Large intestine (tissue), 3 donors: ENCODE measurements at regions not wholly inside any gene's neighbourhood (a gene's known extent, or its start where the extent isn't known, plus 50 kb on each side); places are given as distances from the start of the nearest gene placed in this dataset.

Source experiments
- DNase-seq, 2 donors: peaks; one replicate each; pipeline versions ENCODE4 v3.0.0 to v3.0.0-alpha.2; 2013
- H3K27ac ChIP-seq: one replicate; pipeline ENCODE4 v1.5.1; 2013; ENCODE audit warnings: low read length
- H3K27me3 ChIP-seq: 2 replicates; pipeline ENCODE4 v1.6.1; 2013; ENCODE audit warnings: low read length; ENCODE audit not compliant: control insufficient read depth, insufficient read depth
- H3K36me3 ChIP-seq: 2 replicates; pipeline ENCODE4 v1.6.1; 2013; ENCODE audit warnings: low read length; ENCODE audit not compliant: control insufficient read depth, insufficient read depth
- H3K4me1 ChIP-seq: one replicate; pipeline ENCODE4 v1.6.1; 2013; ENCODE audit warnings: low read length; ENCODE audit not compliant: control insufficient read depth, insufficient read depth
- H3K4me3 ChIP-seq: one replicate; pipeline ENCODE4 v1.5.1; 2013; ENCODE audit warnings: low read length
- H3K9me3 ChIP-seq: one replicate; pipeline ENCODE4 v1.6.1; 2013; ENCODE audit warnings: mild to moderate bottlenecking, low read depth, low read length, moderate library complexity; ENCODE audit not compliant: control insufficient read depth
- WGBS: methylation state at CpG from one replicate; pipeline ENCODE4 v1.1.5; 2013; ENCODE audit warnings: low lambda C conversion rate; ENCODE audit not compliant: insufficient coverage; 5-methylcytosine and 5-hydroxymethylcytosine counted together

GRCh38 chr9:28764532-28764931 is 1191.3 kb upstream of the C9orf72 start:
- no peaks in the 10 kb centered on the region for H3K27me3 ChIP-seq
- H3K4me3 ChIP-seq = no peak overlapping the region
- no peaks in the 10 kb centered on the region for H3K9me3 ChIP-seq
- no peaks in the 10 kb centered on the region for H3K36me3 ChIP-seq
- no peaks in the 10 kb centered on the region for H3K4me1 ChIP-seq
- WGBS = 100% methylated on average over 1 of the region's 1 CpG
- no peak overlapping the region for H3K27ac ChIP-seq
- DNase-seq = no peak

DNA sequence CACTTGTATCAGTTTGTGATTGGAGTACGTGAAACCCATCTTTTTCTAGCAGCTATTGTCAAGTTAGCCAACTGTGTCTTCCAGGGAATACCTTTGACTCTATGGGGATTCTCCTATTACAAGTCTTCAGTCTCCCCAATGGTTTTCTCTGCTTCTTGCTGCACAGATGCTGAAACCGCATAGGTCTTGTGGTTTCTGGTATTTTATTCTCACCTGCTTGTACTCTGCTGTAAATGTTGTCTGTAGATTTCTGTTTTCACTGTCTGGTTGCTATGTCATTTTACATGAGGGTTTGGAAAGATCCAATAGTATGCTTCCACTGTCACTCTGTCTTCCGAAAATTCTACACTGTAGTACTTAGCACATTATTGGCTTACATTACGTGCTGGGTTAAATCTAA is 1196.9 kb upstream of the C9orf72 start:
- Histone ChIP-seq H3K4me3 (no peak overlapping the region), H3K36me3 (no peaks in the 10 kb centered on the region), H3K27ac (no peak overlapping the region), H3K4me1 (no peaks in the 10 kb centered on the region), H3K27me3 (no peaks in the 10 kb centered on the region), H3K9me3 (no peaks in the 10 kb centered on the region)
- DNase-seq = no peak
- 100% methylated on average over 1 of the region's 4 CpGs for WGBS

DNA sequence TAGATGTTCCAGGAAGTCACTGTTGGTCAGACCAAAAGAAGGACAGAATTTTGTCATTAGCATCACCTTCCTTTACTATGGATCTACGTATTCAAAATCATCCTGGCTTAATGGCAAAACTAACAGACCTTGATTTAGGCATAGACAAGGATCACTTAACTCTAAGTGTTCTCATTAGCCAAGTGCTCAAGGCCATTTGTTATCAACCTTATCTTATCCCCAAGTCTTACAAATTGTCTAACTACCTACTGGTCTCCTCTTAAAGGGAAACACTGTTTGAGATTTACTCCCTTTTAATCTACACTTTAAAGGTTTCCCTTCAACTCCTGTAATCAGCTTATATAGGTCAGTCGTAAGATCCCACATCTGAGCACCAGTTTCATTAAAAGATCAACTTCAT is 1197.5 kb upstream of the C9orf72 start:
- Histone ChIP-seq H3K36me3 (no peaks in the 10 kb centered on the region), H3K4me1 (no peaks in the 10 kb centered on the region), H3K4me3 (no peak overlapping the region), H3K9me3 (no peaks in the 10 kb centered on the region), H3K27me3 (no peaks in the 10 kb centered on the region), H3K27ac (no peak overlapping the region)
- no peak for DNase-seq
- no CpG with 5 or more reads among the region's 2 CpGs for WGBS

GRCh38 chr9:28774433-28775235 is 1201.4 kb upstream of the C9orf72 start:
- no peak overlapping the region for H3K4me3 ChIP-seq
- 60% methylated on average over 3 of the region's 8 CpGs for WGBS
- H3K9me3 ChIP-seq = no peaks in the 10 kb centered on the region
- no peaks in the 10 kb centered on the region for H3K27me3 ChIP-seq
- H3K4me1 ChIP-seq = no peaks in the 10 kb centered on the region
- H3K36me3 ChIP-seq = no peaks in the 10 kb centered on the region
- no peak overlapping the region for H3K27ac ChIP-seq
- DNase-seq = peak in 1 of 2 donors; percentile 1

DNA sequence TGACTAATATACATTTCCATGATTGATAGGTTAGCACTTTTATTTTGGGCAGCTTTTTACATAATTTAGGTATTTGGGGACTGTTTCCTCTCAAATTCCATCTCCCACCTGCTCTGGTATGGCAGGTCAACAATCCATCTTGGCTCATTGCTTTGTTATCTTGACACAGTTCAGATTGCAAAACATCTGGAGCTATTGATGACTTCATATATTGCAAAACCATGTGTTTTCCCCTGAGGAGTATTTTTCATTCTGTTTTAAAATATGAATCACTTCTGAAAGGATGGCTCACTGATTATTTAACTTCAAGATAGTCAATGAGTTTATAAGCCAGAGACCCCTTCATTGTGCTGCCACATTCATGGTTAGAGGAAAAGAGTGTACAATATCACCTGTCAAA is 1206.0 kb upstream of the C9orf72 start:
- no peaks in the 10 kb centered on the region for H3K4me1 ChIP-seq
- no peak overlapping the region for H3K27ac ChIP-seq
- no peaks in the 10 kb centered on the region for H3K27me3 ChIP-seq
- DNase-seq = no peak
- H3K4me3 ChIP-seq = no peak overlapping the region
- no peaks in the 10 kb centered on the region for H3K9me3 ChIP-seq
- H3K36me3 ChIP-seq = no peaks in the 10 kb centered on the region

DNA sequence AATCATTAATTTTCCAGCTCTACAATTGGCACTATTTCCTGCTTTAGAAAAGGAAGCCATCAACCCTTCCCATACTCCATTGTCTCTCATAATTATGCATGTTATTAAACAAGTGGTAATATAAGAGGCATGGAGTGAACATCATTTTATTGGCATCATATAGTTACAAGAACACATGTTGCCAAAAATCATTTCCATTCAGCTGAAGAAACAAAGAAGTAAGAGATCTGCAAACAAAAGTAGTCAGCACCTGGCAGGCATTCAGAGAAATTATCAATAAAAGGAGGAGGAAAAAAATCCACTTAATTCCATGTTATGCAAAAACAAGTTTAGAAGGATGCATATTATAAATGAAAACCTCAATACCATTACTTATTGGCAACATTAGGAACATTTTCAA is 1208.2 kb upstream of the C9orf72 start:
- Histone ChIP-seq H3K36me3 (no peaks in the 10 kb centered on the region), H3K4me1 (no peaks in the 10 kb centered on the region), H3K4me3 (no peak overlapping the region), H3K27ac (no peak overlapping the region), H3K27me3 (no peaks in the 10 kb centered on the region), H3K9me3 (no peaks in the 10 kb centered on the region)
- no peak for DNase-seq

DNA sequence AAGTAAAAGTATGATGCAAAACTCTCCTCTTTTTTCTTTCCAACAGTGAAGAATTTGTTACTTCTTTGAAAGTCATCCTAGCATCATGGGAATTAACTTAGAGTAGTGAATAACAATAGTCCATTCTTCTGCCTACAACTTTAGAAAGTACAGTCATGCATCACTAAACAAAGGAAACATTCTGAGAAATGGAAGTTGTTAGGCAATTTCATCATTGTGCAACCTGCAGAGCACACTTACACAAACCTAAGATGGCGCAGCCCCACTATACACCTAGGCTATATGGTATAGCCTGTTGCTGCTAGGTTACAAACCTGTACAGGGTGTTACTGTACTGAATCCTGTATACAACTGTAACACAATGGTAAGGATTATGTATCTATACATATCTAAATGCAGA is 1209.3 kb upstream of the C9orf72 start:
- no peaks in the 10 kb centered on the region for H3K9me3 ChIP-seq
- no peaks in the 10 kb centered on the region for H3K36me3 ChIP-seq
- no peaks in the 10 kb centered on the region for H3K27me3 ChIP-seq
- no peak for DNase-seq
- WGBS = no CpG with 5 or more reads among the region's 1 CpG
- no peaks in the 10 kb centered on the region for H3K4me1 ChIP-seq
- H3K4me3 ChIP-seq = no peak overlapping the region
- H3K27ac ChIP-seq = no peak overlapping the region

- Histone ChIP-seq H3K4me1 (no peaks in the 10 kb centered on the region), H3K27ac (no peak overlapping the region), H3K36me3 (no peaks in the 10 kb centered on the region), H3K9me3 (no peaks in the 10 kb centered on the region), H3K27me3 (no peaks in the 10 kb centered on the region), H3K4me3 (no peak overlapping the region)
- no peak for DNase-seq
Measured at GRCh38 chr9:28792716-28793115, 1219.4 kb upstream of the C9orf72 start.

GRCh38 chr9:28799876-28800275 is 1226.6 kb upstream of the C9orf72 start:
- no peak for DNase-seq
- Histone ChIP-seq H3K27me3 (no peaks in the 10 kb centered on the region), H3K9me3 (no peaks in the 10 kb centered on the region), H3K36me3 (no peaks in the 10 kb centered on the region), H3K4me3 (no peak overlapping the region), H3K4me1 (no peaks in the 10 kb centered on the region), H3K27ac (no peak overlapping the region)
- 100% methylated on average over 2 of the region's 3 CpGs for WGBS

DNA sequence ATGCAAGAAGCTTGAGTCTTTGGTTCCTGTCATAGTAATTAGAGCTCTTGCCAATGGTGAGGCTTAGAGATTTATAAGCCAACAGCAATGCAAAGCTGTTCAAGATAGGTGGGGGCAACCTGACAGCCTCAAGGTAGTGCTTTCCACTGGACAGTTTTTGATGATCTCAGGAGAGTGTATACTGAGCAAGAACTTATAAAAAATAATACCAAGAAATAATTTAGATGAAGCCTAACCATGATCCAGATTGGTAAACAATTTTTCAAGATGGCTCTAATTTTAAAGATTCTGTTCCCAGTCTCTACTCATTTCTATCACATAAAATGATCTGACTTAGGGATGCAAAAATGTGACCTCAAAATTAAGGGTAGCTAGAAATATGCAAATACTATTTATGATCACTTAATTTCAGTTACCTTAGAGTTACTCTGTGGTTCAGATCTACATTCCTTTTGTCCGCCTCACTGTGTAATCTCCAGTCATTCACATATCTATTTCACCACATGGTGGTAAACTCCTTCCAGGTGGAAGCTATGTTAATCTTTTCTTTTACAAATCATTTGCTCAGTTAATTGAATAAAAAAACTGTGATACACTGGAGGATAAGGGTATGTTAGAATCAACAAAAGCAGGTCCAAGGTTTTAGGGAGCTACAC is 1228.0 kb upstream of the C9orf72 start:
- H3K27me3 ChIP-seq = no peaks in the 10 kb centered on the region
- no peak overlapping the region for H3K4me3 ChIP-seq
- DNase-seq = no peak
- no peak overlapping the region for H3K27ac ChIP-seq
- no peaks in the 10 kb centered on the region for H3K4me1 ChIP-seq
- no peaks in the 10 kb centered on the region for H3K9me3 ChIP-seq
- 100% methylated on average over 1 of the region's 1 CpG for WGBS
- no peaks in the 10 kb centered on the region for H3K36me3 ChIP-seq

DNA sequence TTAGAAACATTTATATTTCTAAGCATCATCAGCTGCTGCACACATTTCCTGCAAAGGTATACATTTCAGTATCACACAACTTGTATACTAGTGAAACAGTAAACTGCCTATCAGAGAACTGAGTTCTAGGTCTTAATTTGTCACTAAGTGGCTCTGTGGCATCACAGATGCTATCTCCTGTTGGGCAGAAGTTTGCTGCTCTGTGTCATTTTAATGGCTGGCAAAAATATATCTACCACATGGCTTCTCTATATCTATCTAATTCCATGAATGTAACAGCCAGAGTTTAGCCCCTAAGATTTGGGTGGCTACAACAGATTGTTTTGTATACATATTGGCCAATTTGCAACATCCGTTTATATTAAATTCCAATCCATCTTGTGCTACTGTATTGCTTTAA is 1231.9 kb upstream of the C9orf72 start:
- H3K9me3 ChIP-seq = no peaks in the 10 kb centered on the region
- no peak for DNase-seq
- H3K4me3 ChIP-seq = no peak overlapping the region
- WGBS = no CpG with 5 or more reads among the region's 1 CpG
- no peaks in the 10 kb centered on the region for H3K36me3 ChIP-seq
- H3K4me1 ChIP-seq = no peaks in the 10 kb centered on the region
- H3K27ac ChIP-seq = no peak overlapping the region
- no peaks in the 10 kb centered on the region for H3K27me3 ChIP-seq
